ENCODE measurements at regions not wholly inside any gene's neighbourhood (a gene's known extent, or its start where the extent isn't known, plus 50 kb on each side); places are given as distances from the start of the nearest gene placed in this dataset.

- Histone ChIP-seq H3K4me2 (no peak overlapping the region), H3K27me3 (ENCODE audit: insufficient read depth) (no peaks in the 10 kb centered on the region), H4K20me1 (ENCODE audit: insufficient read depth) (no peaks in the 10 kb centered on the region), H3K36me3 (replicated peaks in 1 of 2; ENCODE audit: control insufficient read depth in 1 of 2, insufficient read depth in 2 of 2, low read length in 1 of 2) (no peaks in the 10 kb centered on the region), H3K9me3 (no peaks in the 10 kb centered on the region; the same call in 1 of the 2 replicates), H3K9me2 (no peaks in the 10 kb centered on the region), H3K79me2 (ENCODE audit: insufficient read depth) (no peaks in the 10 kb centered on the region), H3K4me3 (ENCODE audit: low read depth in 2 of 2, low read length in 1 of 2) (no peak overlapping the region), H3K4me1 (ENCODE audit: control insufficient read depth in 1 of 2, insufficient read depth in 2 of 2, low read depth in 1 of 2, low read length in 1 of 2) (no peaks in the 10 kb centered on the region; a peak in 1 of 4 replicates), H3F3A (replicated peaks; ENCODE audit: insufficient read depth) (no peaks in the 10 kb centered on the region), H3K9ac (no peak overlapping the region), H3K27ac (ENCODE audit: low read depth in 2 of 2, low read length in 1 of 2) (no peak overlapping the region), H2AFZ (ENCODE audit: low read depth) (no peak overlapping the region)
- DNase-seq = no peak
- ChIA-PET CTCF (no interaction called here), POLR2A (no interaction called here)
- WGBS (ENCODE audit: low lambda C conversion rate) = 0% methylated on average over 2 of the region's 2 CpGs
- no peak for TF ChIP-seq GATA2 (CRISPR knock-in tag; IDR thresholded peaks at IDR 0.05)
- no peak for TF ChIP-seq TAF1 (IDR thresholded peaks at IDR 0.05; ENCODE audit: borderline replicate concordance, low read depth, low read length)
- TF ChIP-seq, protein P1, sequence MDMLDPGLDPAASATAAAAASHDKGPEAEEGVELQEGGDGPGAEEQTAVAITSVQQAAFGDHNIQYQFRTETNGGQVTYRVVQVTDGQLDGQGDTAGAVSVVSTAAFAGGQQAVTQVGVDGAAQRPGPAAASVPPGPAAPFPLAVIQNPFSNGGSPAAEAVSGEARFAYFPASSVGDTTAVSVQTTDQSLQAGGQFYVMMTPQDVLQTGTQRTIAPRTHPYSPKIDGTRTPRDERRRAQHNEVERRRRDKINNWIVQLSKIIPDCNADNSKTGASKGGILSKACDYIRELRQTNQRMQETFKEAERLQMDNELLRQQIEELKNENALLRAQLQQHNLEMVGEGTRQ (IDR thresholded peaks at IDR 0.05; ENCODE audit: borderline replicate concordance, low read depth, low read length) = no peak
- TF ChIP-seq, protein P2, sequence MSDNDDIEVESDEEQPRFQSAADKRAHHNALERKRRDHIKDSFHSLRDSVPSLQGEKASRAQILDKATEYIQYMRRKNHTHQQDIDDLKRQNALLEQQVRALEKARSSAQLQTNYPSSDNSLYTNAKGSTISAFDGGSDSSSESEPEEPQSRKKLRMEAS (IDR thresholded peaks at IDR 0.05; ENCODE audit: low read depth) = no peak
- no peak for TF ChIP-seq TEAD4 (IDR thresholded peaks at IDR 0.05; ENCODE audit: borderline replicate concordance, insufficient read depth)
- TF ChIP-seq YY1 (IDR thresholded peaks at IDR 0.05; ENCODE audit: low read depth) = no peak
- no peak for TF ChIP-seq TCF12 (IDR thresholded peaks at IDR 0.05)
- no peak for TF ChIP-seq FOSL2 (IDR thresholded peaks at IDR 0.05; ENCODE audit: borderline replicate concordance, low read depth)
- TF ChIP-seq, protein P3, sequence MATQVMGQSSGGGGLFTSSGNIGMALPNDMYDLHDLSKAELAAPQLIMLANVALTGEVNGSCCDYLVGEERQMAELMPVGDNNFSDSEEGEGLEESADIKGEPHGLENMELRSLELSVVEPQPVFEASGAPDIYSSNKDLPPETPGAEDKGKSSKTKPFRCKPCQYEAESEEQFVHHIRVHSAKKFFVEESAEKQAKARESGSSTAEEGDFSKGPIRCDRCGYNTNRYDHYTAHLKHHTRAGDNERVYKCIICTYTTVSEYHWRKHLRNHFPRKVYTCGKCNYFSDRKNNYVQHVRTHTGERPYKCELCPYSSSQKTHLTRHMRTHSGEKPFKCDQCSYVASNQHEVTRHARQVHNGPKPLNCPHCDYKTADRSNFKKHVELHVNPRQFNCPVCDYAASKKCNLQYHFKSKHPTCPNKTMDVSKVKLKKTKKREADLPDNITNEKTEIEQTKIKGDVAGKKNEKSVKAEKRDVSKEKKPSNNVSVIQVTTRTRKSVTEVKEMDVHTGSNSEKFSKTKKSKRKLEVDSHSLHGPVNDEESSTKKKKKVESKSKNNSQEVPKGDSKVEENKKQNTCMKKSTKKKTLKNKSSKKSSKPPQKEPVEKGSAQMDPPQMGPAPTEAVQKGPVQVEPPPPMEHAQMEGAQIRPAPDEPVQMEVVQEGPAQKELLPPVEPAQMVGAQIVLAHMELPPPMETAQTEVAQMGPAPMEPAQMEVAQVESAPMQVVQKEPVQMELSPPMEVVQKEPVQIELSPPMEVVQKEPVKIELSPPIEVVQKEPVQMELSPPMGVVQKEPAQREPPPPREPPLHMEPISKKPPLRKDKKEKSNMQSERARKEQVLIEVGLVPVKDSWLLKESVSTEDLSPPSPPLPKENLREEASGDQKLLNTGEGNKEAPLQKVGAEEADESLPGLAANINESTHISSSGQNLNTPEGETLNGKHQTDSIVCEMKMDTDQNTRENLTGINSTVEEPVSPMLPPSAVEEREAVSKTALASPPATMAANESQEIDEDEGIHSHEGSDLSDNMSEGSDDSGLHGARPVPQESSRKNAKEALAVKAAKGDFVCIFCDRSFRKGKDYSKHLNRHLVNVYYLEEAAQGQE (IDR thresholded peaks at IDR 0.05; ENCODE audit: low read depth, low read length) = no peak
- no peak for TF ChIP-seq GABPA (IDR thresholded peaks at IDR 0.05; ENCODE audit: low read depth)
- TF ChIP-seq, protein P4, sequence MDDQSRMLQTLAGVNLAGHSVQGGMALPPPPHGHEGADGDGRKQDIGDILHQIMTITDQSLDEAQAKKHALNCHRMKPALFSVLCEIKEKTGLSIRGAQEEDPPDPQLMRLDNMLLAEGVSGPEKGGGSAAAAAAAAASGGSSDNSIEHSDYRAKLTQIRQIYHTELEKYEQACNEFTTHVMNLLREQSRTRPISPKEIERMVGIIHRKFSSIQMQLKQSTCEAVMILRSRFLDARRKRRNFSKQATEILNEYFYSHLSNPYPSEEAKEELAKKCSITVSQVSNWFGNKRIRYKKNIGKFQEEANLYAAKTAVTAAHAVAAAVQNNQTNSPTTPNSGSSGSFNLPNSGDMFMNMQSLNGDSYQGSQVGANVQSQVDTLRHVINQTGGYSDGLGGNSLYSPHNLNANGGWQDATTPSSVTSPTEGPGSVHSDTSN (IDR thresholded peaks at IDR 0.05) = no peak
- no peak for TF ChIP-seq NRF1 (IDR thresholded peaks at IDR 0.05; ENCODE audit: low read depth, low read length)
- TF ChIP-seq RAD21 (IDR thresholded peaks at IDR 0.05; ENCODE audit: low read length) = no peak
Measured at GRCh38 chr10:128922172-128922571, 544.9 kb upstream of the MGMT start.
